ENCODE measurements at regions not wholly inside any gene's neighbourhood (a gene's known extent, or its start where the extent isn't known, plus 50 kb on each side); places are given as distances from the start of the nearest gene placed in this dataset.
A peak's percentile ranks its signal among the peaks of the same experiment; 100 is the strongest.

DNA sequence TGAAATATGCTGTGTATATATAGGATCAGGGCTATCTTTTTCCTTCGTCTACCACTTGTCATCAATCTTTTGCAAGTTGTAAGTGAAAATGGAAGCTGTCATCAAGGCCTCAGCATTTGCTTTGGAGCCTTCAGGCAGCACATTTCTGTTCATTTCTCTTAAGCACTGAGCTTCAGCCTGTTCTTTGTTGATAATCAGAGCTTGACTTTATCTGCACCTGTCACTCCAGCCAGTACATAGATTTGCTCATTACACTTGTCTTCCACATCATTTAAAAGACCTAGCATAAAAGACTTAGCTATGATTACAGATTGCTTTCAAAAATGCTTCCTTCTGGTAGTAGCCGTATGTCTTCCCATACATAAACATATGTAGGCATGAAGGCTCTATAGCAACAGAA lies 189.8 kb upstream of the GRIK2 start (continued):
- TF ChIP-seq SKIL (CRISPR knock-in tag; IDR thresholded peaks at IDR 0.05; ENCODE audit: borderline replicate concordance) (no peak), MZF1 (CRISPR knock-in tag; IDR thresholded peaks at IDR 0.05; ENCODE audit: borderline replicate concordance) (no peak), KMT2A (CRISPR knock-in tag; IDR thresholded peaks at IDR 0.05) (no peak), KDM1A (CRISPR knock-in tag; IDR thresholded peaks at IDR 0.05) (no peak)
- TF ChIP-seq, protein P1, sequence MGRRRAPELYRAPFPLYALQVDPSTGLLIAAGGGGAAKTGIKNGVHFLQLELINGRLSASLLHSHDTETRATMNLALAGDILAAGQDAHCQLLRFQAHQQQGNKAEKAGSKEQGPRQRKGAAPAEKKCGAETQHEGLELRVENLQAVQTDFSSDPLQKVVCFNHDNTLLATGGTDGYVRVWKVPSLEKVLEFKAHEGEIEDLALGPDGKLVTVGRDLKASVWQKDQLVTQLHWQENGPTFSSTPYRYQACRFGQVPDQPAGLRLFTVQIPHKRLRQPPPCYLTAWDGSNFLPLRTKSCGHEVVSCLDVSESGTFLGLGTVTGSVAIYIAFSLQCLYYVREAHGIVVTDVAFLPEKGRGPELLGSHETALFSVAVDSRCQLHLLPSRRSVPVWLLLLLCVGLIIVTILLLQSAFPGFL (CRISPR knock-in tag; IDR thresholded peaks at IDR 0.05), result no peak

DNA sequence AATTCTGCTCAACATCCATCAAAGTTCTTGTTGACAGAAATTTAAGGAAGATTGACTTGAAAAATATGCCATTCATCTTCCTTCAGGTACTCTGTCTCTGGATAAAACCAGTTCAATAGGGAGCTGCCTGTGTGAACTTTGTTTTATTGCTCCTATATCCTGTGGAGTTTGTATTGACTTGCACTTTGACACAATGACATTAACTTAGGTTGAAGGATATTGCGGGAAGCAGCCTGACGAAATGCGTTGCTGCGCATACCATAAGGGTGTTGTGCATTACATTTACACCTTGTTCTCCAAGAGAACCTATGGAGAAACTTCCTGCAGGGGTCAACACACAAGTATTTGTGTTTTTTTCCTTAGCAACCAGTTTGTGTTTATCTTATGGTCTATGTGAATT lies 185.4 kb upstream of the GRIK2 start:
- FAIRE-seq, result no peak
- H4K20me1 ChIP-seq (ENCODE audit: insufficient read depth, low read length), result no peaks in the 10 kb centered on the region
- no peaks in the 10 kb centered on the region for H3K4me1 ChIP-seq (ENCODE audit: insufficient read depth, low read length)
- H3K27me3 ChIP-seq (ENCODE audit: control insufficient read depth in 1 of 2, insufficient read depth in 2 of 2, low read length in 2 of 2), result no peaks in the 10 kb centered on the region
- 5% methylated on average over 4 of the region's 4 CpGs for WGBS (ENCODE audit: low lambda C conversion rate)
- no peak overlapping the region for H3K9ac ChIP-seq (ENCODE audit: insufficient read depth, low read depth, low read length)
- no TSS peak for BruUV-seq (replicated peaks)
- H2AFZ ChIP-seq (ENCODE audit: low read length), result no peak overlapping the region
- H3K79me2 ChIP-seq (ENCODE audit: insufficient read depth, low read length), result no peaks in the 10 kb centered on the region
- POLR2A ChIA-PET, result no interaction called here
- CTCF ChIA-PET (ENCODE audit: low intra/inter-chr PET ratio, low total read pairs), result no interaction called here
- H3K9me3 ChIP-seq (ENCODE audit: low read length), result no peaks in the 10 kb centered on the region
- no peak for TF ChIP-seq KDM1A (CRISPR knock-in tag; IDR thresholded peaks at IDR 0.05)
- TF ChIP-seq HNF4A (CRISPR knock-in tag; IDR thresholded peaks at IDR 0.05), result 0 out of 2 replicates have a peak, but pooled peaks have one; percentile 4
- no peaks in the 10 kb centered on the region for H3K36me3 ChIP-seq (replicated peaks in 1 of 2; ENCODE audit: control insufficient read depth in 1 of 2, insufficient read depth in 2 of 2, low read length in 2 of 2)
- intact Hi-C loops (cut with micrococcal nuclease; ENCODE audit: unreplicated experiment) (no loop called here), in situ Hi-C loops (cut with HindIII; ENCODE audit: extremely low pct_ligation_motif_present, low pct_unique_long_range_greater_than_20kb) (no loop called here)
- DNase-seq (ENCODE audit: low spot score), result no peak
- no peak overlapping the region for H3K27ac ChIP-seq (ENCODE audit: extremely low read length, insufficient read depth, low read length)
- H3K4me2 ChIP-seq (ENCODE audit: low read depth, low read length), result no peak overlapping the region
- H3K4me3 ChIP-seq (replicated peaks in 1 of 3; ENCODE audit: insufficient read depth in 1 of 3, low read depth in 2 of 3, low read length in 3 of 3), result no peak overlapping the region
- ATAC-seq, result peak; percentile 39; the same call in 1 of the 3 replicates
